OCI-LY7 (cell line): ENCODE measurements at regions not wholly inside any gene's neighbourhood (a gene's known extent, or its start where the extent isn't known, plus 50 kb on each side); places are given as distances from the start of the nearest gene placed in this dataset.

Source experiments
- EZH2phosphoT487 ChIP-seq: fragments of 200-600 bp; sonication (generic); IDR thresholded peaks from 2 replicates; pipeline ENCODE4 v1.6.1; 2018; ENCODE audit warnings: low read depth, borderline replicate concordance, mild to moderate bottlenecking, mixed run types, antibody characterized with exemption, low read length, moderate library complexity, mixed read lengths
- TF ChIP-seq, protein P1 (sequence below): fragments of 200-600 bp; sonication (generic); conservative IDR thresholded peaks from 2 replicates; pipeline ENCODE4 v1.5.1; 2014; ENCODE audit warnings: mild to moderate bottlenecking, antibody characterized with exemption, low read length, moderate library complexity, mixed read lengths

DNA sequence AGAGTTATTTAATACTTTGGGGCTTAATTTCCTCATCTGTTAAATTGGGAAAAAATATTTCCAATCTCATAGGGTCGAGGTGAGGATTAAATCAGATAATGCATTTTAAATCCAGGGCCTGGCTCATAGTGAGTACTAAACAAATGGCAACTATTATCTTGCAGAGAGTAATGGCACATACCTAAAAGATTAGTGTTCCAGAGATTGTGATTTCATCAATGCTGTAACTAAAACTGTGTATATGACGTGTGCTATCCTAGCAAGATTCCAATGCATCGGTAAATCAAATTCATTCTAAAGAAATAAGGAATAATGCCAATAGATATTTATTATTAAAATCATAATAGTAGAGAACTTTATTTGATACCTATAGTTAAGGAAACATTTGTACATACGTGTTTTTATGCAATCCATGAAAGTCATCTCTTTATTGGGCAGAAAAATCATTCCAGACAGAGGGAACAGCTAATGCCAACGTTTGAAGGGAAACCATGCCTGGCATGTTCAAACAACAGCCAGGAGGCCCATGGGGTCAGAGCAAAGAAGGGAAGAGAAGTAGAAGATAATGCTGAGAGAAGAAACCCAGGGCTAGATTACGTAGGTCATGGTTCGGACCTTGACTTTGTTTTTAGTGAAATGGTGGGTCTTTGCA, 174.8 kb upstream of the AGR3 start:
- TF ChIP-seq, protein P1, sequence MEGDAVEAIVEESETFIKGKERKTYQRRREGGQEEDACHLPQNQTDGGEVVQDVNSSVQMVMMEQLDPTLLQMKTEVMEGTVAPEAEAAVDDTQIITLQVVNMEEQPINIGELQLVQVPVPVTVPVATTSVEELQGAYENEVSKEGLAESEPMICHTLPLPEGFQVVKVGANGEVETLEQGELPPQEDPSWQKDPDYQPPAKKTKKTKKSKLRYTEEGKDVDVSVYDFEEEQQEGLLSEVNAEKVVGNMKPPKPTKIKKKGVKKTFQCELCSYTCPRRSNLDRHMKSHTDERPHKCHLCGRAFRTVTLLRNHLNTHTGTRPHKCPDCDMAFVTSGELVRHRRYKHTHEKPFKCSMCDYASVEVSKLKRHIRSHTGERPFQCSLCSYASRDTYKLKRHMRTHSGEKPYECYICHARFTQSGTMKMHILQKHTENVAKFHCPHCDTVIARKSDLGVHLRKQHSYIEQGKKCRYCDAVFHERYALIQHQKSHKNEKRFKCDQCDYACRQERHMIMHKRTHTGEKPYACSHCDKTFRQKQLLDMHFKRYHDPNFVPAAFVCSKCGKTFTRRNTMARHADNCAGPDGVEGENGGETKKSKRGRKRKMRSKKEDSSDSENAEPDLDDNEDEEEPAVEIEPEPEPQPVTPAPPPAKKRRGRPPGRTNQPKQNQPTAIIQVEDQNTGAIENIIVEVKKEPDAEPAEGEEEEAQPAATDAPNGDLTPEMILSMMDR: no peak
- no peak for TF ChIP-seq EZH2phosphoT487
